AG04449 (cell line): ENCODE measurements at regions not wholly inside any gene's neighbourhood (a gene's known extent, or its start where the extent isn't known, plus 50 kb on each side); places are given as distances from the start of the nearest gene placed in this dataset.

Experiments used
- CTCF ChIA-PET: fragments of 350-600 bp; formaldehyde crosslinking; extraction: SDS; loops from one replicate; lab custom pipeline; 2021; ENCODE audit warnings: antibody characterized with exemption; lab: Yijun Ruan, JAX
- POLR2A ChIA-PET: fragments of 400-600, 350-600 bp; formaldehyde crosslinking; extraction: SDS; loops from one replicate; lab custom pipeline; 2020; ENCODE audit warnings: antibody characterized with exemption, inconsistent platforms; lab: Yijun Ruan, JAX
- DNase-seq: peaks from one replicate; pipeline ENCODE4 v3.0.0-alpha.2; 2010; ENCODE audit warnings: low read depth, low spot score
- H3K4me3 ChIP-seq: 2 replicates; pipeline ENCODE4 v1.5.1; 2011; ENCODE audit warnings: low read depth, mild to moderate bottlenecking, control low read depth, low read length
- CTCF ChIP-seq: IDR thresholded peaks from one replicate; pipeline ENCODE4 v1.5.1; 2011; ENCODE audit warnings: mild to moderate bottlenecking, moderate library complexity, low read length, control low read depth, inconsistent platforms; ENCODE audit not compliant: insufficient read depth; ENCODE audit errors: missing control alignments

- ChIA-PET CTCF (no interaction called here), POLR2A (no interaction called here)
- H3K4me3 ChIP-seq, result no peak overlapping the region
- no peak for DNase-seq
- TF ChIP-seq CTCF, result no peak
These were observed 102.9 kb downstream of the PSMG1 start for GRCh38 chr21:39080366-39080765.

DNA sequence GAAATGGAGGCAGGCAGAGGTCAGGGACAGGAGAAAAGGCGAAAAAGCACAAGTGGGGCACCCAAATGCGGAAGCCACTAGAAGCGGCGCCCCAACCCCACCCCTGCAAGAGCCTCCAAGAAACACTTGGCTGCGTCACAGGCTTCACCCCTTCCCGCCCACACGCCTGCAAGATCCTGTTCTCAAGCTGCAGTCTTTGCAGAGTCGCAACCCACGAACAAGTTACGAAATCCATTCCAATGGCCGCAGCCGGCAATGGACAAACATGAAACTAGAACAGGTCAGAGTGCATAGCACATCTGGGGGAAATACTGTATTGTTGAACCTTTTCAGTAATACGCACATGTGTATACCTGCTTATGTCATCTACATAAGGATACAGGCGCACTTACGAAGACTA, 103.6 kb downstream of the PSMG1 start:
- POLR2A ChIA-PET, result interaction anchor here (0.7 kb wide), 1 partner anchor 323 kb away, joined by 3 read pairs; no protein-coding TSS in a partner anchor
- no peak for TF ChIP-seq CTCF
- CTCF ChIA-PET, result no interaction called here
- no peak for DNase-seq
- no peak overlapping the region for H3K4me3 ChIP-seq

GRCh38 chr21:39078322-39079065, 104.8 kb downstream of the PSMG1 start:
- TF ChIP-seq CTCF, result no peak
- DNase-seq, result no peak
- no peak overlapping the region for H3K4me3 ChIP-seq
- CTCF ChIA-PET, result no interaction called here
- POLR2A ChIA-PET, result interaction anchor here (0.7 kb wide), 1 partner anchor 322 kb away, joined by 3 read pairs; no protein-coding TSS in a partner anchor

GRCh38 chr21:39077876-39078275, 105.4 kb downstream of the PSMG1 start:
- ChIA-PET CTCF (no interaction called here), POLR2A (no interaction called here)
- H3K4me3 ChIP-seq, result no peak overlapping the region
- TF ChIP-seq CTCF, result no peak
- no peak for DNase-seq

DNA sequence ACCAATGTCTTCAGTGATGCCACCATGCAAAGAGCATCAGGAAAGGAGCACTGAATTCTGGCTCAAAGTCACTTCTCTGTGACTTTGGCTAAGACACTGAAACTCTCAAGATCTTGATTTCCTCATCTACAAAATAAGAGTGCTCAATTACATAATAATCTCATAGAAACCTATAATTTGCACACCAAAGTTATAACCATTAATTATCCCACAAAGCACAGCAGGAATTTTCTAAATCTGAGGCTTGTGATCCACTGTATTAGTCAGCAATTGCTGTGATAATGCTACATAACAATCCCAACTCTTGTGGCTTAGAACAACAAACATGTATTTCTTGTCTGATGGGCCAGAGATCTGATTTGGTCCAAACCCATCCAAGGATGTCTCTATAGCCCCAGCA, 108.7 kb downstream of the PSMG1 start:
- no peak for DNase-seq

More for the DNA sequence above, 108.7 kb downstream of the PSMG1 start:
- H3K4me3 ChIP-seq, result no peak overlapping the region
- ChIA-PET POLR2A (no interaction called here), CTCF (no interaction called here)
- no peak for TF ChIP-seq CTCF
